K562 (cell line): ENCODE measurements at regions not wholly inside any gene's neighbourhood (a gene's known extent, or its start where the extent isn't known, plus 50 kb on each side); places are given as distances from the start of the nearest gene placed in this dataset.

Experiments
- ATAC-seq: fragments of 200-7000 bp; cut with Tn5 transposase; 3 replicates; pipeline ENCODE4 v1.9.1; 2020; ENCODE audit warnings: moderate library complexity
- BruUV-seq: library from RNA; stranded (reverse); fragments of 400-500 nt; replicated peaks from 2 replicates; lab custom pipeline; 2021; lab: Mats Ljungman, UMichigan
- CTCF ChIA-PET: fragments of 300-600 bp; formaldehyde crosslinking; extraction: SDS; loops from one replicate; lab custom pipeline; 2021; ENCODE audit warnings: low intra/inter-chr PET ratio; lab: Yijun Ruan, JAX
- POLR2A ChIA-PET: fragments of 300-600, 350-650 bp; sonication (Branson Sonifier 250); formaldehyde crosslinking; extraction: SDS; loops from one replicate; lab custom pipeline; 2021; ENCODE audit warnings: antibody characterized with exemption, inconsistent platforms; lab: Yijun Ruan, JAX
- DNase-seq, 4 experiments: peaks; one replicate each; pipeline versions ENCODE4 v3.0.0 to v3.0.0-alpha.2; 2011 to 2018; ENCODE audit warnings: low spot score in 3 of 4, mixed read lengths in 3 of 4; ENCODE audit errors: extremely low read depth in 1 of 4
- FAIRE-seq: peaks from 2 replicates; lab custom pipeline; 2011; peaks lifted over from hg19 to GRCh38; lab: Jason Lieb, UNC
- H2AFZ ChIP-seq: 2 replicates; pipeline ENCODE4 v1.6.0; 2011; ENCODE audit warnings: low read depth, low read length, control low read depth, inconsistent platforms
- H3K27ac ChIP-seq: fragments of 200-600 bp; 3 replicates; pipeline ENCODE4 v1.8.0; 2011; ENCODE audit warnings: low read depth, mild to moderate bottlenecking, control low read depth, inconsistent platforms, low read length, moderate library complexity, mixed read lengths; ENCODE audit errors: extremely low read depth
- H3K27me3 ChIP-seq, 2 experiments: fragments of 300-600 bp in 1 of 2; 2 replicates in 1 of 2; 3 replicates in 1 of 2; pipeline versions ENCODE4 v1.6.0 to v1.8.0; 2011; ENCODE audit warnings: inconsistent platforms in 2 of 2, low read length in 2 of 2, mild to moderate bottlenecking in 1 of 2, mixed read lengths in 1 of 2, moderate library complexity in 1 of 2; ENCODE audit not compliant: control insufficient read depth in 2 of 2, insufficient read depth in 2 of 2
- H3K36me3 ChIP-seq: fragments of 300-600 bp; 3 replicates; pipeline ENCODE4 v1.8.0; 2011; ENCODE audit warnings: mild to moderate bottlenecking, low read length, inconsistent platforms; ENCODE audit not compliant: control insufficient read depth, insufficient read depth
- H3K4me1 ChIP-seq, 2 experiments: fragments of 200-600 bp in 1 of 2; replicated peaks in 1 of 2; 2 replicates in 1 of 2; 3 replicates in 1 of 2; pipeline versions ENCODE4 v1.5.1 to v1.8.0; 2011; ENCODE audit warnings: inconsistent platforms in 2 of 2, low read length in 2 of 2, mild to moderate bottlenecking in 1 of 2, mixed read lengths in 1 of 2, moderate library complexity in 1 of 2; ENCODE audit not compliant: control insufficient read depth in 2 of 2, insufficient read depth in 2 of 2
- H3K4me2 ChIP-seq: 2 replicates; pipeline ENCODE4 v1.6.1; 2011; ENCODE audit warnings: low read length, control low read depth, inconsistent platforms, mixed read lengths; ENCODE audit not compliant: insufficient read depth
- H3K4me3 ChIP-seq: fragments of 200-600 bp; sonication (generic), shearing (Covaris generic); 2 replicates; pipeline ENCODE4 v1.5.1; 2016; ENCODE audit warnings: control low read depth, inconsistent platforms
- H3K79me2 ChIP-seq: fragments of 200-600 bp; 3 replicates; pipeline ENCODE4 v1.8.0; 2011; ENCODE audit warnings: low read length, inconsistent platforms; ENCODE audit not compliant: control insufficient read depth, insufficient read depth
- H3K9ac ChIP-seq, 2 experiments: 2 replicates each; pipeline versions ENCODE4 v1.6.0 to v1.6.1; 2011; ENCODE audit warnings: low read depth in 2 of 2, low read length in 2 of 2, control low read depth in 1 of 2, inconsistent platforms in 1 of 2, mild to moderate bottlenecking in 1 of 2, mixed read lengths in 1 of 2; ENCODE audit not compliant: insufficient read depth in 1 of 2
- H3K9me1 ChIP-seq: one replicate; pipeline ENCODE4 v1.6.0; 2011; ENCODE audit warnings: inconsistent platforms, mild to moderate bottlenecking, low read length, moderate library complexity; ENCODE audit not compliant: control insufficient read depth, insufficient read depth
- H3K9me3 ChIP-seq: replicated peaks from 2 replicates; pipeline ENCODE4 v1.5.1; 2011; ENCODE audit warnings: low read depth, low read length, inconsistent platforms; ENCODE audit not compliant: control insufficient read depth, insufficient read depth
- H4K20me1 ChIP-seq: replicated peaks from 2 replicates; pipeline ENCODE4 v1.6.1; 2011; ENCODE audit warnings: low read length, inconsistent platforms, mixed read lengths; ENCODE audit not compliant: control insufficient read depth, insufficient read depth
- BRD4 ChIP-seq: fragments of 200-600 bp; sonication (generic); IDR thresholded peaks from 2 replicates; pipeline ENCODE4 v1.6.1; 2017; ENCODE audit warnings: inconsistent platforms
- CEBPZ ChIP-seq: fragments of 150-350 bp; IDR thresholded peaks from 2 replicates; pipeline ENCODE4 v1.6.1; 2014; ENCODE audit warnings: low read depth, mild to moderate bottlenecking, low read length, borderline replicate concordance
- MYC ChIP-seq, 2 experiments: fragments of 250-450 bp in 1 of 2; sonication (Bioruptor Pico) in 1 of 2; IDR thresholded peaks; 2 replicates each; pipeline versions ENCODE4 v1.5.1 to v1.6.1; 2012 to 2021; ENCODE audit warnings: low read depth in 2 of 2, borderline replicate concordance in 1 of 2, improper control_type of control experiment in 1 of 2, low read length in 1 of 2, mild to moderate bottlenecking in 1 of 2, moderate library complexity in 1 of 2
- NELFE ChIP-seq: IDR thresholded peaks from 2 replicates; pipeline ENCODE4 v1.6.1; 2011; ENCODE audit warnings: mild to moderate bottlenecking; ENCODE audit not compliant: insufficient read depth, insufficient read length
- PHF8 ChIP-seq: fragments of 200-600 bp; sonication (generic); IDR thresholded peaks from 2 replicates; pipeline ENCODE4 v1.6.1; 2012; ENCODE audit warnings: mixed run types, mild to moderate bottlenecking, inconsistent platforms, low read length, moderate library complexity, borderline replicate concordance
- PPARD ChIP-seq: fragments of 250-450 bp; sonication (Bioruptor Pico); IDR thresholded peaks from 2 replicates; pipeline ENCODE4 v1.8.0; 2022; ENCODE audit warnings: inconsistent platforms, mild to moderate bottlenecking, moderate library complexity
- ZNF197 ChIP-seq: fragments of 200-800 bp; sonication (Bioruptor generic); IDR thresholded peaks from 2 replicates; pipeline ENCODE4 v1.6.1; 2016; ENCODE audit warnings: low read depth, missing genetic modification characterization, missing compliant biosample characterization
- ZNF311 ChIP-seq: fragments of 250-450 bp; sonication (Bioruptor Pico); IDR thresholded peaks from 2 replicates; pipeline ENCODE4 v1.4.0; 2020; ENCODE audit warnings: mild to moderate bottlenecking, moderate library complexity
- in situ Hi-C: fragments of 300-500 bp; cut with MboI; formaldehyde crosslinking; loops from 4 replicates; pipeline ENCODE4 v1.15.0; 2018; ENCODE audit warnings: inconsistent platforms, mixed read lengths
- intact Hi-C: fragments of 100-400 bp; cut with micrococcal nuclease; formaldehyde crosslinking; loops from 2 replicates; pipeline ENCODE4 v1.14.2; 2022
- TF ChIP-seq, protein P1 (sequence below): sonication (generic); formaldehyde crosslinking; IDR thresholded peaks from 2 replicates; pipeline ENCODE4 v1.8.1; 2023; ENCODE audit warnings: mild to moderate bottlenecking, missing genetic modification reagents

GRCh38 chr3:11099306-11099705, 55.0 kb upstream of the HRH1 start:
- DNase-seq: no peak
- TF ChIP-seq PPARD (CRISPR knock-in tag) (no peak), ZNF311 (CRISPR knock-in tag) (no peak), BRD4 (no peak), ZNF197 (CRISPR knock-in tag) (no peak), MYC (IDR thresholded peaks at IDR 0.05; ENCODE audit: low read depth, low read length) (no peak), MYC (CRISPR knock-in tag; IDR thresholded peaks at IDR 0.05; ENCODE audit: borderline replicate concordance, low read depth) (no peak), PHF8 (no peak), CEBPZ (no peak), NELFE (no peak)
- TF ChIP-seq, protein P1, sequence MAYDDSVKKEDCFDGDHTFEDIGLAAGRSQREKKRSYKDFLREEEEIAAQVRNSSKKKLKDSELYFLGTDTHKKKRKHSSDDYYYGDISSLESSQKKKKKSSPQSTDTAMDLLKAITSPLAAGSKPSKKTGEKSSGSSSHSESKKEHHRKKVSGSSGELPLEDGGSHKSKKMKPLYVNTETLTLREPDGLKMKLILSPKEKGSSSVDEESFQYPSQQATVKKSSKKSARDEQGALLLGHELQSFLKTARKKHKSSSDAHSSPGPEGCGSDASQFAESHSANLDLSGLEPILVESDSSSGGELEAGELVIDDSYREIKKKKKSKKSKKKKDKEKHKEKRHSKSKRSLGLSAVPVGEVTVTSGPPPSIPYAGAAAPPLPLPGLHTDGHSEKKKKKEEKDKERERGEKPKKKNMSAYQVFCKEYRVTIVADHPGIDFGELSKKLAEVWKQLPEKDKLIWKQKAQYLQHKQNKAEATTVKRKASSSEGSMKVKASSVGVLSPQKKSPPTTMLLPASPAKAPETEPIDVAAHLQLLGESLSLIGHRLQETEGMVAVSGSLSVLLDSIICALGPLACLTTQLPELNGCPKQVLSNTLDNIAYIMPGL: no peak

More at GRCh38 chr3:11099306-11099705, 55.0 kb upstream of the HRH1 start:
- no peak overlapping the region for H3K27ac ChIP-seq
- BruUV-seq: no TSS peak
- H2AFZ ChIP-seq: no peak overlapping the region
- intact Hi-C loops: no loop called here
- no peaks in the 10 kb centered on the region for H4K20me1 ChIP-seq
- in situ Hi-C loops: no loop called here
- peaks cover 3 to 16% of the 10 kb centered on the region in 2 experiments; a peak in 3 of 5 replicates for H3K27me3 ChIP-seq
- H3K36me3 ChIP-seq: no peaks in the 10 kb centered on the region
- no peaks in the 10 kb centered on the region for H3K9me1 ChIP-seq
- ChIA-PET POLR2A (no interaction called here), CTCF (no interaction called here)
- ATAC-seq: no peak
- no peak overlapping the region for H3K4me2 ChIP-seq
- H3K4me3 ChIP-seq: no peak overlapping the region
- no peaks in the 10 kb centered on the region for H3K79me2 ChIP-seq
- no peak for FAIRE-seq
- H3K9me3 ChIP-seq: no peaks in the 10 kb centered on the region
- peaks cover 8 to 11% of the 10 kb centered on the region in 2 experiments; a peak in 3 of 5 replicates for H3K4me1 ChIP-seq
- H3K9ac ChIP-seq: no peak overlapping the region
